ENCODE measurements at regions not wholly inside any gene's neighbourhood (a gene's known extent, or its start where the extent isn't known, plus 50 kb on each side); places are given as distances from the start of the nearest gene placed in this dataset.

DNA sequence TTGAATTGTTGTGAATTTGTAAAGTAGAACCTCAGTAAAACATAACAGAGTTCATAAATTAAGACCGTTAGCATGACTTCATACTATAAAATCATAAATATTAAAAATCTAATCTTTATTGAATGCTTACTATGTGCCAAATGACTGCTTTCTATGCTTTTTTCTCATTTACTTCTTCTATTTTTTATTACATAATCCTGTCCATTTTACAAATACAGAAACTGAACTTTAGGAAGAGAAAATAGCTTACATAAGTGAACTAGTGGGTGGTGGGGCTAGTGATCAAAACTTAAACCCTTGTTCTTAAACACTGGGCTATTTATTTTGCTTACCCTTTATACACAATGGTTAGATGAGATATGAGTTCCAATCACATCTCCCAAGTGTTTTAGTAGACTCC, 122.3 kb downstream of the ZC3H11B start:
- H3K4me2 ChIP-seq (ENCODE audit: low read depth, low read length, poor library complexity, severe bottlenecking): no peak overlapping the region
- no peaks in the 10 kb centered on the region for H3K9me2 ChIP-seq (replicated peaks; ENCODE audit: insufficient read depth, low read length)
- no peak overlapping the region for H2AFZ ChIP-seq (ENCODE audit: low read depth, low read length, severe bottlenecking)
- no peak overlapping the region for H3K4me3 ChIP-seq (ENCODE audit: insufficient read depth, low read length, poor library complexity, severe bottlenecking)
- H3K27ac ChIP-seq (ENCODE audit: low read depth, low read length): no peak overlapping the region
- no peak overlapping the region for H3K9ac ChIP-seq (ENCODE audit: low read length)
- TF ChIP-seq, protein P1, sequence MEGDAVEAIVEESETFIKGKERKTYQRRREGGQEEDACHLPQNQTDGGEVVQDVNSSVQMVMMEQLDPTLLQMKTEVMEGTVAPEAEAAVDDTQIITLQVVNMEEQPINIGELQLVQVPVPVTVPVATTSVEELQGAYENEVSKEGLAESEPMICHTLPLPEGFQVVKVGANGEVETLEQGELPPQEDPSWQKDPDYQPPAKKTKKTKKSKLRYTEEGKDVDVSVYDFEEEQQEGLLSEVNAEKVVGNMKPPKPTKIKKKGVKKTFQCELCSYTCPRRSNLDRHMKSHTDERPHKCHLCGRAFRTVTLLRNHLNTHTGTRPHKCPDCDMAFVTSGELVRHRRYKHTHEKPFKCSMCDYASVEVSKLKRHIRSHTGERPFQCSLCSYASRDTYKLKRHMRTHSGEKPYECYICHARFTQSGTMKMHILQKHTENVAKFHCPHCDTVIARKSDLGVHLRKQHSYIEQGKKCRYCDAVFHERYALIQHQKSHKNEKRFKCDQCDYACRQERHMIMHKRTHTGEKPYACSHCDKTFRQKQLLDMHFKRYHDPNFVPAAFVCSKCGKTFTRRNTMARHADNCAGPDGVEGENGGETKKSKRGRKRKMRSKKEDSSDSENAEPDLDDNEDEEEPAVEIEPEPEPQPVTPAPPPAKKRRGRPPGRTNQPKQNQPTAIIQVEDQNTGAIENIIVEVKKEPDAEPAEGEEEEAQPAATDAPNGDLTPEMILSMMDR (IDR thresholded peaks at IDR 0.05; ENCODE audit: insufficient read depth, low read length, poor library complexity, severe bottlenecking): no peak
- no peak for TF ChIP-seq EZH2phosphoT487 (conservative IDR thresholded peaks at IDR 0.05; ENCODE audit: low read length)
- no peaks in the 10 kb centered on the region for H4K20me1 ChIP-seq (ENCODE audit: low read depth, low read length)
- H3F3A ChIP-seq (ENCODE audit: insufficient read depth): no peaks in the 10 kb centered on the region
- no peaks in the 10 kb centered on the region for H3K79me2 ChIP-seq (ENCODE audit: insufficient read depth, low read length)
- H3K27me3 ChIP-seq (ENCODE audit: low read length): no peaks in the 10 kb centered on the region
- no peaks in the 10 kb centered on the region for H3K36me3 ChIP-seq (ENCODE audit: low read length)
- no peaks in the 10 kb centered on the region for H3K9me3 ChIP-seq (ENCODE audit: insufficient read depth, low read length)

DNA sequence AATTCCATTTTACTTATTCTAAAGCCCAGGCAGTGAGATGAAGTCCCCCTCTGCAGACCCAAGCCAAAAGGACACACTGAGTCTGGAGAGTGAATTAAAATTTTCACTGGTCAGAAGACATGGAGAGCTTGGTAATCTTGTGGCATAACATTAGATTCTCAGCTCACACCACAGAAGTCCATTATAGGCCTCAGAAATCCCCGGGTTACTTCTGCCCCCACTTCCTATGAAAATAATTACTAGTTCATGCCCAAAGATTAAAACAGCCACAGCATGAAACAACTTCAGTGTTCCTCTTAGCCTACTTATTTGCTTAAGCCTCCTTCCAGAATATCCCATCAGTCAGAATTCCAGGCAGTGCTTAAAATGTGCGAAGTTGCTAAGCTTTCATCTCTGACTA, 123.3 kb downstream of the ZC3H11B start:
- H3K4me3 ChIP-seq (ENCODE audit: insufficient read depth, low read length, poor library complexity, severe bottlenecking): no peak overlapping the region
- H3F3A ChIP-seq (ENCODE audit: insufficient read depth): no peaks in the 10 kb centered on the region
- H3K4me2 ChIP-seq (ENCODE audit: low read depth, low read length, poor library complexity, severe bottlenecking): no peak overlapping the region
- H3K36me3 ChIP-seq (ENCODE audit: low read length): no peaks in the 10 kb centered on the region
- H2AFZ ChIP-seq (ENCODE audit: low read depth, low read length, severe bottlenecking): no peak overlapping the region
- TF ChIP-seq EZH2phosphoT487 (conservative IDR thresholded peaks at IDR 0.05; ENCODE audit: low read length): no peak
- TF ChIP-seq, protein P1 (IDR thresholded peaks at IDR 0.05; ENCODE audit: insufficient read depth, low read length, poor library complexity, severe bottlenecking): no peak
- H3K9me3 ChIP-seq (ENCODE audit: insufficient read depth, low read length): no peaks in the 10 kb centered on the region
- H4K20me1 ChIP-seq (ENCODE audit: low read depth, low read length): no peaks in the 10 kb centered on the region
- H3K27me3 ChIP-seq (ENCODE audit: low read length): no peaks in the 10 kb centered on the region
- H3K9ac ChIP-seq (ENCODE audit: low read length): no peak overlapping the region
- H3K9me2 ChIP-seq (replicated peaks; ENCODE audit: insufficient read depth, low read length): no peaks in the 10 kb centered on the region
- H3K27ac ChIP-seq (ENCODE audit: low read depth, low read length): no peak overlapping the region
- H3K79me2 ChIP-seq (ENCODE audit: insufficient read depth, low read length): no peaks in the 10 kb centered on the region

DNA sequence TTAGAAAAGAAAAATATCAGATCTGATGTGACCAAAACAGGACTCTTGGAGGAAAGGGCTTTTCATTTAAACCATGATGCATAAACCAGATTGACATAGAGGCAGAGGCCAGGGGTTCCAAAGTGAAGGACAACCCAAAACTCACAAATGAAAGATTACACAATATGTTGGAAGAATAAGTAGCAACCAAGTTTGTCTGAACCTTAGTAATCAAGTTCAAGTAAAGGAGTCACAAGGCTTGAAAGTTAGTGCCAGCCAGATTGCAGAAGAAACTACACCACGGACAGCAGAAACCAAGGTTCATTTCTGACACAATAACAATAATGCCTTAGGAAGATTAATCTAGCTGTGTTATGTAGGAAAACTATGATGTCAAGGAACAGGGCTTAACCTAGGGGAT, 124.6 kb downstream of the ZC3H11B start:
- Histone ChIP-seq H3K79me2 (ENCODE audit: insufficient read depth, low read length) (no peaks in the 10 kb centered on the region), H3K9me3 (ENCODE audit: insufficient read depth, low read length) (no peaks in the 10 kb centered on the region), H3K27ac (ENCODE audit: low read depth, low read length) (no peak overlapping the region), H3K9me2 (replicated peaks; ENCODE audit: insufficient read depth, low read length) (no peaks in the 10 kb centered on the region), H3F3A (ENCODE audit: insufficient read depth) (no peaks in the 10 kb centered on the region), H3K9ac (ENCODE audit: low read length) (no peak overlapping the region), H3K4me2 (ENCODE audit: low read depth, low read length, poor library complexity, severe bottlenecking) (no peak overlapping the region), H3K27me3 (ENCODE audit: low read length) (no peaks in the 10 kb centered on the region), H3K36me3 (ENCODE audit: low read length) (no peaks in the 10 kb centered on the region), H4K20me1 (ENCODE audit: low read depth, low read length) (no peaks in the 10 kb centered on the region), H3K4me3 (ENCODE audit: insufficient read depth, low read length, poor library complexity, severe bottlenecking) (no peak overlapping the region), H2AFZ (ENCODE audit: low read depth, low read length, severe bottlenecking) (no peak overlapping the region)
- TF ChIP-seq, protein P1 (IDR thresholded peaks at IDR 0.05; ENCODE audit: insufficient read depth, low read length, poor library complexity, severe bottlenecking): no peak
- no peak for TF ChIP-seq EZH2phosphoT487 (conservative IDR thresholded peaks at IDR 0.05; ENCODE audit: low read length)
